ENCODE measurements at regions not wholly inside any gene's neighbourhood (a gene's known extent, or its start where the extent isn't known, plus 50 kb on each side); places are given as distances from the start of the nearest gene placed in this dataset.

DNA sequence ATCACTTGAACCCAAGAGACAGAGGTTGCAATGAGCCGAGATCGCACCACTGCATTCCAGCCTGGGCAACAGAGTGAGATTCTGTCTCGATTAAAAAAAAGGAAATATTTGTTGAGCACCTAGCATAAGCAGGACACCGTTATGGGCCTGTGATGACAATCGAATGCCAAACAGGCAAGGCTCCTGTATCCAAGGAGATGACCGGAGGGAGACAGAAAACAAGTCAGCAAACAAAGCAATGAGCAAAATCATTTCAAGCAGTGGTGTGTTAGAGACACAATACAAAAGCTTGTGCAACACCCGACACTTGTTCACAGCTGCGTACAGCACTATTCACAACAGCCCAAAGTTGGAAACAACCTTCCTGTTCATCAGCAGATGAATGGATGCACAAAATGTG is 87.1 kb upstream of the CPEB4 start:
- TF ChIP-seq POLR2A (IDR thresholded peaks at IDR 0.05) (no peak), CTCF (IDR thresholded peaks at IDR 0.05) (no peak)
